Aorta (tissue), 5 donors: ENCODE measurements at regions not wholly inside any gene's neighbourhood (a gene's known extent, or its start where the extent isn't known, plus 50 kb on each side); places are given as distances from the start of the nearest gene placed in this dataset.

Experiments used
- ATAC-seq: fragments of 200-7000 bp; cut with Tn5 transposase; one replicate; pipeline ENCODE4 v1.9.1; 2022; ENCODE audit warnings: moderate library complexity; ENCODE audit not compliant: low FRiP score
- DNase-seq, 2 donors: peaks; one replicate each; pipeline ENCODE4 v3.0.0-alpha.2; 2020
- H3K27ac ChIP-seq, 2 donors: one replicate each; pipeline ENCODE4 v1.5.1; 2013; ENCODE audit warnings: low read length in 2 of 2, mild to moderate bottlenecking in 2 of 2, moderate library complexity in 2 of 2, control low read depth in 1 of 2, inconsistent platforms in 1 of 2, low read depth in 1 of 2
- H3K27me3 ChIP-seq, 2 donors: one replicate each; pipeline ENCODE4 v1.6.1; 2013; ENCODE audit warnings: control low read depth in 1 of 2, low read length in 1 of 2, mild to moderate bottlenecking in 1 of 2, moderate library complexity in 1 of 2; ENCODE audit not compliant: insufficient read depth in 2 of 2, control insufficient read depth in 1 of 2
- H3K36me3 ChIP-seq, 2 donors: one replicate each; pipeline ENCODE4 v1.6.1; 2013; ENCODE audit warnings: control low read depth in 1 of 2, low read length in 1 of 2, mild to moderate bottlenecking in 1 of 2; ENCODE audit not compliant: insufficient read depth in 2 of 2, control insufficient read depth in 1 of 2
- H3K4me1 ChIP-seq, 2 donors: one replicate each; pipeline ENCODE4 v1.6.1; 2013; ENCODE audit warnings: low read length in 2 of 2, control low read depth in 1 of 2, mild to moderate bottlenecking in 1 of 2, moderate library complexity in 1 of 2; ENCODE audit not compliant: insufficient read depth in 2 of 2, control insufficient read depth in 1 of 2
- H3K4me3 ChIP-seq, 2 donors: one replicate each; pipeline ENCODE4 v1.5.1; 2013; ENCODE audit warnings: low read length in 2 of 2, control low read depth in 1 of 2, mild to moderate bottlenecking in 1 of 2
- H3K9me3 ChIP-seq: one replicate; pipeline ENCODE4 v1.6.1; 2013; ENCODE audit warnings: mild to moderate bottlenecking, low read length; ENCODE audit not compliant: control insufficient read depth
- WGBS, 2 donors: extraction: QIAGEN DNeasy Blood & Tissue Kit; methylation state at CpG; one replicate each; pipeline ENCODE4 v1.1.7; 2013; 5-methylcytosine and 5-hydroxymethylcytosine counted together
- intact Hi-C, 2 donors: fragments of 100-400 bp; cut with DNase I; formaldehyde crosslinking; loops; one replicate each; pipeline versions ENCODE4 v1.14.2 to v1.15.0; 2022
- donor health status: healthy with polysubstance abuse.
- donor health status: Bipolar disorder and iron deficiency.
- donor health status: DM: no; HTN: no; CAD: no.
- donor health status: DM: no; HTN: no; CAD: no.
- donor health status: DM: yes; HTN: yes; CAD: no.

DNA sequence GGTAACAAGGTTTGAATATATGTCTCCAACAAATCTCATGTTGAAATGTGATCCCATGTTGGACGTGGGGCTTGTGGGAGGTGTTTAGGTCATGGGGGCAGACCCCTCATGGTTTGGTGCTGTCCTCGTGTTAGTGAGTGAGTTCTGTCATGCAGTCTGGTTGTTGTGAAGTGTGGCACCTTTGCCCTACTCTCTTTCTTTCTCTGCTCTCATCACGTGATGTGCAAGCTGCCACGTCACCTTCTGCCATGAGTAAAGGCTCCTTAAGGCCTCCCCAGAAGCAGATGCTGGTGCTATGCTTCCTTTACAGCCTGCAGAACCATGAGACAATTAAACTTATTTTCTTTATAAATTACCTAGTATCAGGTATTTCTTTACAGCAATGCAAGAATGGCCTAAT lies 218.3 kb downstream of the NXPE2 start:
- no peak overlapping the region for H3K27ac ChIP-seq
- H3K4me1 ChIP-seq = no peaks in the 10 kb centered on the region
- H3K36me3 ChIP-seq = no peaks in the 10 kb centered on the region
- intact Hi-C loops = no loop called here
- no peak overlapping the region for H3K4me3 ChIP-seq
- no peaks in the 10 kb centered on the region for H3K27me3 ChIP-seq
- 56 to 66% methylated on average over 4 of the region's 4 CpGs for WGBS, 2 donors
- DNase-seq = no peak
- ATAC-seq = no peak
- no peaks in the 10 kb centered on the region for H3K9me3 ChIP-seq

DNA sequence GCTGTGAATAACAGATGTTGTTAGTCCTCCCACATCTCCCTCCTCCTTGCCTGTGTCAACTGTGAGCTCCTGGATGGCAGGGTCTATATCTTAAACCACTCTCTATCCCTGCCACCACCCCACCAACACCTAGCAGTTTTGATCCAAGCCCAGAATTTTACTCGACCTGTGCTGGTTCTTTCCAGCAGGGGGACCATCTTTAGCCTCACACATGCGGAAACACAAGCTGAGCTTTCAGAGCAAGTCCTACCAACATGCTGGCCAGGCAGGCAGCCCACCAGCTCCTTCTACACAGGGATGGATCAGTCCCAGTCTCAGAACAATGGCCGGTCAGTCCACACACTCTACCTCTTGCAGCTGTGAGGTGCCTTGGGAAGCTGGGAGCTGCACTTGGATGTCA lies 231.5 kb downstream of the NXPE2 start:
- peaks cover 3% of the 10 kb centered on the region for H3K9me3 ChIP-seq
- no peaks in the 10 kb centered on the region for H3K4me1 ChIP-seq
- WGBS, 2 donors = 53 to 60% methylated on average over 3 of the region's 3 CpGs
- no peak overlapping the region for H3K27ac ChIP-seq
- no peaks in the 10 kb centered on the region for H3K27me3 ChIP-seq
- ATAC-seq (no peak), DNase-seq (no peak)
- intact Hi-C loops = no loop called here
- no peak overlapping the region for H3K4me3 ChIP-seq
- H3K36me3 ChIP-seq = no peaks in the 10 kb centered on the region

DNA sequence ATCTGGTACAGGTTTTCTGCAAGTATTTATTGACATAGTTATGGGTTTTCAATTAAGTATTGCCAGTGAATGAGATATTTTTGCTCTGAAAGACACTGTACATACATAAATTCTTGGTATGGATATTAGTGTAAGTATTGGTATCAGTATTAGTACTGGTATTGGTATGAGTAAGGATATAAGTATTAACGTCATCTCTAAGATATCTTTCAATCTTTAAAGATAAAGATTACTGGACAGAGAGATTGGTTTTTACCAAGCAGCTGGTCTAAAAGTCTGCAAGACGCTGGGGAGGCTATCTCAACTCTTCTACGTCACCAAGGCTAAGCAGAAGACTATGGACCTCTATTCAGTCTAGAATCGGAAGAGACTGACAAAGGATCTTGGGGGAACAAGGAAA lies 234.5 kb downstream of the NXPE2 start:
- intact Hi-C loops = no loop called here
- H3K4me1 ChIP-seq = no peaks in the 10 kb centered on the region
- H3K4me3 ChIP-seq = no peak overlapping the region
- no peaks in the 10 kb centered on the region for H3K36me3 ChIP-seq
- H3K27ac ChIP-seq = no peak overlapping the region
- peaks cover 1% of the 10 kb centered on the region for H3K9me3 ChIP-seq
- WGBS, 2 donors = 83 to 90% methylated on average over 4 of the region's 4 CpGs
- no peak for DNase-seq
- H3K27me3 ChIP-seq = no peaks in the 10 kb centered on the region
- ATAC-seq = no peak

DNA sequence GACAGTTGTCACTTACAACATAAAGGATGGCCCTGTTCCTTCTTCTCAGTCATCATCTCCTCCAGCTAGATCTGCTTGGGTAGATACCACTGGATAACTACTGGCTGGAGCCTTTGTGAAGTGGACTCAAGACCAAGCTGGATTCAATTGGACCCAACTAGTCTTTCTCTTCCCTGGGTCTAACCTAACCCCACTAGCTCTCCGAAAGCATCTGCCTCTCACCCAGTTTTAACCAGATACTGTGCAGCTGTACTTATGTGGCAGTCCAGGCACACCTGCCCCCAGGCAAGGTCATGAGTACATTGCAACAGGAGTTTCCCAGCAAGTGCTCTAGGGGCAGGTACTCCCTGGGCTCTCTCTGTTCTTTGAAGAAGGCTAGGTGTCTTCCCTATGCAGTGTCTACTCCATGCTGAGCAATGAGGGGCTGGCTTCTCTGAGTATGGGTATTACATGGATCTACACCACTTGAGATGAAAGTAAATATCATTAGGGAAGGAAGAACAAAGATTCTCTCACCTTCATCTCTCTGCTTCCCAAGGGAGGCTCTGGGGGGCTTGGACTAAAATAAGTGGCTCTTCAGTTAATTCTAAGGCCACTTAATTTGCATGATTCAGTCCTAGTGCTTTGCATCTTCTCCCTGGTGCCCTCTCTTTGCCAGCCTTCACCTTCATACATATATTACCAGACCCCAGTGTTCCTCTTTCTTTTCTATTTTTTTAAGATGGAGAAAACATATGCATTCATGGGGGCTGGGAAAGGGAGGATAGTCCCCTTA lies 236.1 kb downstream of the NXPE2 start:
- Histone ChIP-seq H3K4me3 (no peak overlapping the region), H3K27me3 (no peaks in the 10 kb centered on the region), H3K27ac (no peak overlapping the region), H3K36me3 (no peaks in the 10 kb centered on the region), H3K4me1 (no peaks in the 10 kb centered on the region), H3K9me3 (no peaks in the 10 kb centered on the region)
- no peak for DNase-seq
- WGBS, 2 donors = 95 to 100% methylated on average over 1 of the region's 1 CpG
- no peak for ATAC-seq
- intact Hi-C loops = no loop called here

DNA sequence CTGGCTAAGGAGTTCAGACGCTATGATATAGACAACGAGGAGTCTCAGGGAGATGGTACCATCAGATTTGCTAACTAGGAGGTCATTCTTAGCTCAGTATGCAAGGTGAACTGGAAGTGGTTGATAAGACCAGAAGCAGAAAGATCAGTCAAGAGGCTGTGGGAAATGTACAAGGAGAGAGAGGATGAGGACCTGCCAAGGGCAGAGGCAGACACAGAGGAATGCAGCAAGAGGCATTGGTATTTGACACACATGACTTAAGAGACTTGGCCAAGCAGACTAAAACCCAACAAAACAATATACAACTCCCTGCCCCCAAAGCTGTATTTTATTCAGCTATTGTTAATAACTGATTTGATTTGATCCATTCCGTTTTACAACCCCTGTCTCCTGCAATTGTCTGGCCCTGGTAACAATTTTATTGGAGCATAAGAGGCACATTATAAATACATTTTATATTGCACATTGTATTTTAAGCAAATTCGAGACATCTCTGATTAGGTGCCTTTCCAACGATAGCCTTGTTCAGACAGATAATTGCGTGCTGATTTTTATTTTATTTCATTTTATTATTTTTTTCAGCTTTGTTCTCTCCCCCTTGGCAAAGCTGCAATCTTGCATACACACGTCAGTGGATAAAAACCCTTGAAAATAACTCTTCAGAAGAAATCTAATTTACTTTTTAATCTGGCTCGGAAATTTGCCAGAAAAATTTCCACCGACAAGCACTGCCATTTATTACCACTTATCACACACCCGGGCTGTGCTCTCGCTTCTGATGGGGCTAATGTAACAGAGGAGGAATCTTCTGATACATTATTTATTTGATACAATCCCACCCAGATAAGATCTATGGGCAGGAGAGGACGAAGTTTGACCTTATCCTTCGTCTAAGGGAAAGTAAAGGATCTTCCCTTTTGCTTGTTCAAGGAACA lies 237.8 kb downstream of the NXPE2 start:
- no peak overlapping the region for H3K27ac ChIP-seq
- H3K27me3 ChIP-seq = no peaks in the 10 kb centered on the region
- intact Hi-C loops = no loop called here
- ATAC-seq (no peak), DNase-seq (no peak)
- H3K4me1 ChIP-seq = no peaks in the 10 kb centered on the region
- 47 to 51% methylated on average over 13 of the region's 13 CpGs for WGBS, 2 donors
- no peak overlapping the region for H3K4me3 ChIP-seq
- H3K9me3 ChIP-seq = no peaks in the 10 kb centered on the region
- H3K36me3 ChIP-seq = no peaks in the 10 kb centered on the region

DNA sequence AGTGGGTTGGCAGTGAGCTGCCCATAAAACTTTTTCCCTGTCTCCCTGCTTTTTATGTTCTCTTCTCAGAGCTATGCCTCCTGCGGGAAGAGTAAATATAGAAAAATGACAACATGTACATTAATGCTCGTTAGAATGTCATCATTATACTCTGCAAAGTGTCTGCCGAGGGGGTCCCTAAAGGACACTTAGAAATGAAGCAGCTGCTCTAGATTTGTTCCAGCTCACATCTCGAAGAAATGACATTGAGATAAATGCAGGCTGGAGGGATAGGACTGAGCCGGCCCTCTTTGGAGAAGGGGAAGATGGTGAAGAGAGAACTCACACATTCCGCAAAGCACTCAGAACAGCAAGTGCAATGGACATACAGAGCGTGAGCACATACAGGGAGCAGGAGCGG lies 240.0 kb downstream of the NXPE2 start:
- ATAC-seq = no peak
- no peak overlapping the region for H3K27ac ChIP-seq
- no peak for DNase-seq
- H3K9me3 ChIP-seq = no peaks in the 10 kb centered on the region
- no peaks in the 10 kb centered on the region for H3K36me3 ChIP-seq
- 53 to 67% methylated on average over 8 of the region's 8 CpGs for WGBS, 2 donors
- H3K27me3 ChIP-seq = no peaks in the 10 kb centered on the region
- H3K4me1 ChIP-seq = no peaks in the 10 kb centered on the region
- intact Hi-C loops = no loop called here
- no peak overlapping the region for H3K4me3 ChIP-seq

DNA sequence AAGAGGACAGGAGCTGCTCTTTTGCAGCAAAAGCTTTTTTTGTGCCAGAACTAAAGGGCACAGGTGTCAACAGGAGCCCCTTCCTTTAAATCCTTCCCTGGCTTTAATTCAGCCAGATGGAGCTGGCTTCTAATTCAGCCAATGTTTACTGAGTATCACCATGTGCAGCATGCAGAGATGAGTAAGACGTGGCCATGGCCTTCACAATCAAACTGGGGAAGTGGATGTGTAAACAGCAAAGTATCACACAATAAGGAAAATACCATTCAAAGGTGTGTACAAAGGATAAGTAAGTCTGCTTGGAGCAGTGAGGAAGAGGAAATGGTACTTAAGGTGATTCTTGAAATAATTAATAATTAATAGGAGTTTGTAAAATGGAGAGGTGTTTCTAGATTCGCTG lies 243.4 kb downstream of the NXPE2 start:
- Histone ChIP-seq H3K36me3 (no peaks in the 10 kb centered on the region), H3K27me3 (no peaks in the 10 kb centered on the region), H3K9me3 (no peaks in the 10 kb centered on the region), H3K4me3 (no peak overlapping the region), H3K27ac (no peak overlapping the region), H3K4me1 (no peaks in the 10 kb centered on the region)
- 75 to 78% methylated on average over 2 of the region's 2 CpGs for WGBS, 2 donors
- DNase-seq (no peak), ATAC-seq (no peak)
- intact Hi-C loops = loop anchor here in 1 of 2 donors (1.0 kb wide), 1 partner anchor 13 kb away; no protein-coding TSS in a partner anchor

DNA sequence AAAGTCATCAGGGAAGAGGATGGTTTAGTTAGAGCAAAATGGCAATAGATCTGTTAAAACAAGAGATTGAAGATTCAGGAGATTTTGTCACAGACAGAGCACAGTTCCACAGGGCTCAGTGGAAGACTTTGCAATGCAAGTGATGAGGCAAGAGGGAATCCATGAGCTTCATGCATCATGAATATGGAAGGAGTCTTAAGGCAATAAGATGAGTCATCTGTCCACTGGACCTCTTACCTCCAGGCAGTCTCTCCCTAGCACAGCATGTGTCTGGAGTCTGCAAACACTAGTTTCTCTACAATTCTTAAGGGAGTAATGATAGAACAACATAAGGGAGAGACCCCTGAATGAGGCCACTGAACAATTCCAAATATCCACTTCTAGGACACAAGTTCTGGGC lies 245.7 kb downstream of the NXPE2 start:
- no peaks in the 10 kb centered on the region for H3K4me1 ChIP-seq

DNA sequence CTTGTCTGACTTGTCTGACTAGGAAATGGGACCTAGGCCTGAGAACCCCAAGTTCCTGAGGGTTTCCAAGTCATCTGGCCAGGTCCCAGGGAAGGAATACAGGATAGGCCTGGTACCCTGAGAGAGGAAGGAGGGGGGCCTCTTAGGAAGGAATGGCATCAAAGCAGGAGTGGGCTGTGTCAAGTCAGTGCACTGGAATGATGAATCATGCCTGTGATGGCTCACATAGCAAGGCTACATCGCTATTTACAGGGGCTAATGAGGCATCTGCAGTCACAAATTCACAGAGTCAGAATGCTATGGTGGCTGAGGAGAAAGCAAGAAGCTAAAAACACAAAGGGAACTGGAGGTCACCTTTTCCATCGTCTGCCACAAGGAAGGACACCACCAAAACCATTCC lies 247.3 kb downstream of the NXPE2 start:
- no peak overlapping the region for H3K4me3 ChIP-seq
- H3K9me3 ChIP-seq = no peaks in the 10 kb centered on the region
- ATAC-seq = no peak
- H3K27ac ChIP-seq = no peak overlapping the region
- no peaks in the 10 kb centered on the region for H3K36me3 ChIP-seq
- H3K27me3 ChIP-seq = no peaks in the 10 kb centered on the region
- WGBS, 2 donors = 53 to 64% methylated on average over 2 of the region's 2 CpGs
- intact Hi-C loops = no loop called here
- no peaks in the 10 kb centered on the region for H3K4me1 ChIP-seq
- DNase-seq = no peak

More for the DNA sequence above, 245.7 kb downstream of the NXPE2 start:
- H3K9me3 ChIP-seq = no peaks in the 10 kb centered on the region
- no peak for ATAC-seq
- no peak overlapping the region for H3K4me3 ChIP-seq
- DNase-seq = no peak
- no peak overlapping the region for H3K27ac ChIP-seq
- intact Hi-C loops = no loop called here
- no peaks in the 10 kb centered on the region for H3K27me3 ChIP-seq
- no peaks in the 10 kb centered on the region for H3K36me3 ChIP-seq
